HG03565 (cell line): ENCODE measurements at regions not wholly inside any gene's neighbourhood (a gene's known extent, or its start where the extent isn't known, plus 50 kb on each side); places are given as distances from the start of the nearest gene placed in this dataset.
"Not testable (repeated sequence)": the region's sequence is repeated elsewhere in the genome, so short reads cannot be mapped to it uniquely, and the experiment has no call there.

Source experiments
- ATAC-seq: cut with Tn5 transposase; IDR thresholded peaks from one replicate; pipeline ENCODE4 v1.9.1; 2021; ENCODE audit warnings: mild to moderate bottlenecking, moderate library complexity; ENCODE audit not compliant: unreplicated experiment

GRCh38 chr15:31503758-31504461 is 177.3 kb downstream of the KLF13 start:
- no peak for ATAC-seq

- no peak for ATAC-seq
These were observed 177.8 kb downstream of the KLF13 start for GRCh38 chr15:31504462-31504839.

GRCh38 chr15:31507573-31507972 is 180.9 kb downstream of the KLF13 start:
- not testable (repeated sequence) for ATAC-seq

GRCh38 chr15:31508656-31509055 is 182.0 kb downstream of the KLF13 start:
- no peak for ATAC-seq

GRCh38 chr15:31510057-31510456 is 183.4 kb downstream of the KLF13 start:
- no peak for ATAC-seq

- ATAC-seq = no peak
These were observed 185.2 kb downstream of the KLF13 start for GRCh38 chr15:31511707-31512310.

GRCh38 chr15:31513178-31513577 is 186.5 kb downstream of the KLF13 start:
- no peak for ATAC-seq

- no peak for ATAC-seq
These were observed 189.8 kb downstream of the KLF13 start for GRCh38 chr15:31516440-31516839.

- ATAC-seq = no peak
These were observed 190.2 kb downstream of the KLF13 start for GRCh38 chr15:31516874-31517273.

GRCh38 chr15:31517711-31518110 is 191.1 kb downstream of the KLF13 start:
- ATAC-seq = no peak

GRCh38 chr15:31522028-31522427 is 195.4 kb downstream of the KLF13 start:
- ATAC-seq = no peak

- ATAC-seq = no peak
These were observed 196.5 kb downstream of the KLF13 start for GRCh38 chr15:31523027-31523654.

- ATAC-seq = no peak
These were observed 197.0 kb downstream of the KLF13 start for GRCh38 chr15:31523655-31524049.

GRCh38 chr15:31525185-31525695 is 198.6 kb downstream of the KLF13 start:
- ATAC-seq = no peak

GRCh38 chr15:31525988-31526665 is 199.5 kb downstream of the KLF13 start:
- ATAC-seq = no peak

GRCh38 chr15:31526916-31527690 is 200.5 kb downstream of the KLF13 start:
- ATAC-seq = no peak

GRCh38 chr15:31528846-31529245 is 202.2 kb downstream of the KLF13 start:
- ATAC-seq = no peak

- no peak for ATAC-seq
These were observed 211.3 kb downstream of the KLF13 start for GRCh38 chr15:31537770-31538592.

GRCh38 chr15:31540633-31541032 is 214.0 kb downstream of the KLF13 start:
- ATAC-seq = no peak

GRCh38 chr15:31544361-31544760 is 217.7 kb downstream of the KLF13 start:
- ATAC-seq = no peak
